ENCODE measurements at regions not wholly inside any gene's neighbourhood (a gene's known extent, or its start where the extent isn't known, plus 50 kb on each side); places are given as distances from the start of the nearest gene placed in this dataset.

- TF ChIP-seq, protein P1, sequence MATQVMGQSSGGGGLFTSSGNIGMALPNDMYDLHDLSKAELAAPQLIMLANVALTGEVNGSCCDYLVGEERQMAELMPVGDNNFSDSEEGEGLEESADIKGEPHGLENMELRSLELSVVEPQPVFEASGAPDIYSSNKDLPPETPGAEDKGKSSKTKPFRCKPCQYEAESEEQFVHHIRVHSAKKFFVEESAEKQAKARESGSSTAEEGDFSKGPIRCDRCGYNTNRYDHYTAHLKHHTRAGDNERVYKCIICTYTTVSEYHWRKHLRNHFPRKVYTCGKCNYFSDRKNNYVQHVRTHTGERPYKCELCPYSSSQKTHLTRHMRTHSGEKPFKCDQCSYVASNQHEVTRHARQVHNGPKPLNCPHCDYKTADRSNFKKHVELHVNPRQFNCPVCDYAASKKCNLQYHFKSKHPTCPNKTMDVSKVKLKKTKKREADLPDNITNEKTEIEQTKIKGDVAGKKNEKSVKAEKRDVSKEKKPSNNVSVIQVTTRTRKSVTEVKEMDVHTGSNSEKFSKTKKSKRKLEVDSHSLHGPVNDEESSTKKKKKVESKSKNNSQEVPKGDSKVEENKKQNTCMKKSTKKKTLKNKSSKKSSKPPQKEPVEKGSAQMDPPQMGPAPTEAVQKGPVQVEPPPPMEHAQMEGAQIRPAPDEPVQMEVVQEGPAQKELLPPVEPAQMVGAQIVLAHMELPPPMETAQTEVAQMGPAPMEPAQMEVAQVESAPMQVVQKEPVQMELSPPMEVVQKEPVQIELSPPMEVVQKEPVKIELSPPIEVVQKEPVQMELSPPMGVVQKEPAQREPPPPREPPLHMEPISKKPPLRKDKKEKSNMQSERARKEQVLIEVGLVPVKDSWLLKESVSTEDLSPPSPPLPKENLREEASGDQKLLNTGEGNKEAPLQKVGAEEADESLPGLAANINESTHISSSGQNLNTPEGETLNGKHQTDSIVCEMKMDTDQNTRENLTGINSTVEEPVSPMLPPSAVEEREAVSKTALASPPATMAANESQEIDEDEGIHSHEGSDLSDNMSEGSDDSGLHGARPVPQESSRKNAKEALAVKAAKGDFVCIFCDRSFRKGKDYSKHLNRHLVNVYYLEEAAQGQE (IDR thresholded peaks at IDR 0.05; ENCODE audit: insufficient read depth in 1 of 2, low read depth in 2 of 2, low read length in 2 of 2) = no peak
- TF ChIP-seq POLR2AphosphoS5 (IDR thresholded peaks at IDR 0.05; ENCODE audit: low read depth, low read length) (no peak), TAF1 (IDR thresholded peaks at IDR 0.05; ENCODE audit: borderline replicate concordance, insufficient read depth, low read length) (no peak), SIN3A (IDR thresholded peaks at IDR 0.05; ENCODE audit: borderline replicate concordance, insufficient read depth, low read length) (no peak)
These were observed 915.6 kb downstream of the AMY1C start for GRCh38 chr1:104665300-104665699.
